H1 (cell line): ENCODE measurements at regions not wholly inside any gene's neighbourhood (a gene's known extent, or its start where the extent isn't known, plus 50 kb on each side); places are given as distances from the start of the nearest gene placed in this dataset.

Experiments used
- CTCF ChIA-PET: fragments of 300-600 bp; sonication (Branson Sonifier 250); formaldehyde crosslinking; loops from one replicate; lab custom pipeline; 2021; ENCODE audit not compliant: partially characterized antibody; lab: Charles Lee
- POLR2A ChIA-PET: fragments of 300-600 bp; sonication (Branson Sonifier 250); formaldehyde crosslinking; loops from one replicate; lab custom pipeline; 2021; ENCODE audit warnings: inconsistent platforms; ENCODE audit not compliant: partially characterized antibody; lab: Charles Lee
- DNase-seq, 2 experiments: peaks; one replicate each; pipeline versions ENCODE4 v3.0.0 to v3.0.0-alpha.2; 2010 to 2022; ENCODE audit warnings: low spot score in 2 of 2, low read depth in 1 of 2, mixed read lengths in 1 of 2
- FAIRE-seq: peaks from 2 replicates; lab custom pipeline; 2011; peaks lifted over from hg19 to GRCh38; lab: Jason Lieb, UNC
- H2AFZ ChIP-seq: 2 replicates; pipeline ENCODE4 v1.8.1; 2012; ENCODE audit warnings: low read length, inconsistent platforms
- H2AK5ac ChIP-seq: 2 replicates; pipeline ENCODE4 v1.6.1; 2013; ENCODE audit warnings: low read depth, low read length
- H2BK120ac ChIP-seq: replicated peaks from 2 replicates; pipeline ENCODE3; 2013; ENCODE audit warnings: low read depth, low read length, inconsistent platforms
- H2BK12ac ChIP-seq: 2 replicates; pipeline ENCODE4 v1.6.1; 2013; ENCODE audit warnings: low read depth, low read length
- H2BK15ac ChIP-seq: 2 replicates; pipeline ENCODE4 v1.6.1; 2013; ENCODE audit warnings: low read length
- H2BK20ac ChIP-seq: 2 replicates; pipeline ENCODE4 v1.6.1; 2013; ENCODE audit warnings: low read length
- H2BK5ac ChIP-seq: 2 replicates; pipeline ENCODE4 v1.6.1; 2013; ENCODE audit warnings: low read depth, low read length
- H3K14ac ChIP-seq: 2 replicates; pipeline ENCODE4 v1.6.1; 2013; ENCODE audit warnings: inconsistent platforms; ENCODE audit not compliant: insufficient read length
- H3K18ac ChIP-seq: 2 replicates; pipeline ENCODE4 v1.6.1; 2013; ENCODE audit warnings: low read length; ENCODE audit errors: extremely low read depth
- H3K23ac ChIP-seq: 2 replicates; pipeline ENCODE4 v1.6.1; 2013; ENCODE audit warnings: inconsistent platforms; ENCODE audit not compliant: insufficient read length
- H3K23me2 ChIP-seq: 2 replicates; pipeline ENCODE4 v1.6.1; 2013; ENCODE audit warnings: low read depth, low read length
- H3K27ac ChIP-seq: 2 replicates; pipeline ENCODE4 v1.6.1; 2011; ENCODE audit warnings: low read depth, low read length, inconsistent platforms
- H3K27me3 ChIP-seq, 4 experiments: replicated peaks in 1 of 4; 1 replicate in 1 of 4; 2 replicates in 3 of 4; pipeline versions ENCODE4 v1.6.1 to v1.8.1; 2011 to 2013; ENCODE audit warnings: low read length in 3 of 4, mild to moderate bottlenecking in 3 of 4, inconsistent platforms in 2 of 4, mixed read lengths in 2 of 4, moderate library complexity in 1 of 4; ENCODE audit not compliant: control insufficient read depth in 3 of 4, insufficient read depth in 3 of 4; ENCODE audit errors: extremely low read depth in 1 of 4
- H3K36me3 ChIP-seq, 4 experiments: 2 replicates each; pipeline versions ENCODE4 v1.6.1 to v1.8.1; 2011 to 2013; ENCODE audit warnings: mild to moderate bottlenecking in 4 of 4, low read length in 3 of 4, moderate library complexity in 2 of 4, control low read depth in 1 of 4, inconsistent platforms in 1 of 4; ENCODE audit not compliant: insufficient read depth in 4 of 4, control insufficient read depth in 2 of 4
- H3K4ac ChIP-seq: replicated peaks from 2 replicates; pipeline ENCODE3; 2013; ENCODE audit warnings: low read length, low read depth, mixed read lengths, inconsistent platforms; ENCODE audit not compliant: insufficient read length
- H3K4me1 ChIP-seq, 4 experiments: replicated peaks in 1 of 4; 1 replicate in 1 of 4; 2 replicates in 3 of 4; pipeline versions ENCODE4 v1.6.1 to v1.8.1; 2011 to 2013; ENCODE audit warnings: low read length in 3 of 4, inconsistent platforms in 2 of 4, mixed read lengths in 1 of 4; ENCODE audit not compliant: insufficient read depth in 4 of 4, control insufficient read depth in 3 of 4
- H3K4me2 ChIP-seq, 2 experiments: 2 replicates each; pipeline versions ENCODE4 v1.6.1 to v1.8.1; 2011 to 2013; ENCODE audit warnings: low read depth in 2 of 2, low read length in 2 of 2, control low read depth in 1 of 2, inconsistent platforms in 1 of 2, mild to moderate bottlenecking in 1 of 2; ENCODE audit not compliant: insufficient read depth in 1 of 2
- H3K4me3 ChIP-seq, 4 experiments: fragments of 200-600, 300-600 bp in 1 of 4; sonication (generic), shearing (Covaris generic), sonication (Bioruptor Twin) in 1 of 4; 2 replicates each; pipeline versions ENCODE4 v1.5.1 to v1.8.1; 2011 to 2016; ENCODE audit warnings: low read length in 4 of 4, low read depth in 3 of 4, control low read depth in 2 of 4, inconsistent platforms in 2 of 4, mild to moderate bottlenecking in 2 of 4, mixed read lengths in 1 of 4, moderate library complexity in 1 of 4; ENCODE audit not compliant: insufficient read depth in 2 of 4; ENCODE audit errors: extremely low read depth in 1 of 4
- H3K56ac ChIP-seq: replicated peaks from 2 replicates; pipeline ENCODE3; 2013; ENCODE audit warnings: low read depth, mild to moderate bottlenecking, mixed read lengths, low read length, inconsistent platforms; ENCODE audit not compliant: insufficient read length
- H3K79me1 ChIP-seq: 2 replicates; pipeline ENCODE4 v1.6.1; 2013; ENCODE audit warnings: low read depth, low read length, control low read depth
- H3K79me2 ChIP-seq, 2 experiments: 2 replicates each; pipeline versions ENCODE4 v1.6.1 to v1.8.1; 2012 to 2013; ENCODE audit warnings: low read length in 2 of 2, mild to moderate bottlenecking in 2 of 2, inconsistent platforms in 1 of 2; ENCODE audit not compliant: insufficient read depth in 2 of 2, control insufficient read depth in 1 of 2
- H3K9ac ChIP-seq, 4 experiments: replicated peaks in 1 of 4; 1 replicate in 1 of 4; 2 replicates in 3 of 4; pipeline versions ENCODE4 v1.6.1 to v1.8.1; 2011 to 2013; ENCODE audit warnings: low read depth in 3 of 4, low read length in 3 of 4, control low read depth in 2 of 4, mild to moderate bottlenecking in 2 of 4, moderate library complexity in 2 of 4, inconsistent platforms in 1 of 4; ENCODE audit errors: extremely low read depth in 1 of 4
- H3K9me3 ChIP-seq, 2 experiments: 2 replicates each; pipeline versions ENCODE4 v1.6.1 to v1.8.1; 2012 to 2013; ENCODE audit warnings: mild to moderate bottlenecking in 2 of 2, moderate library complexity in 2 of 2, control low read depth in 1 of 2, inconsistent platforms in 1 of 2, low read depth in 1 of 2, low read length in 1 of 2, mixed read lengths in 1 of 2; ENCODE audit not compliant: insufficient read depth in 2 of 2
- H4K20me1 ChIP-seq, 2 experiments: replicated peaks in 1 of 2; 2 replicates each; pipeline versions ENCODE3 to v1.8.1; 2011 to 2013; ENCODE audit warnings: inconsistent platforms in 2 of 2, low read length in 2 of 2, mild to moderate bottlenecking in 1 of 2; ENCODE audit not compliant: insufficient read depth in 2 of 2, control insufficient read depth in 1 of 2
- H4K5ac ChIP-seq: 2 replicates; pipeline ENCODE4 v1.6.1; 2013; ENCODE audit warnings: low read length, low read depth, mixed read lengths, inconsistent platforms; ENCODE audit not compliant: insufficient read length
- H4K8ac ChIP-seq: 2 replicates; pipeline ENCODE4 v1.8.0; 2013; ENCODE audit warnings: mild to moderate bottlenecking, moderate library complexity, low read length, inconsistent platforms; ENCODE audit not compliant: insufficient read depth; ENCODE audit errors: extremely low read depth
- H4K91ac ChIP-seq: replicated peaks from 2 replicates; pipeline ENCODE3; 2013; ENCODE audit warnings: low read length, mixed read lengths, inconsistent platforms; ENCODE audit not compliant: insufficient read length
- BACH1 ChIP-seq: IDR thresholded peaks from 2 replicates; pipeline ENCODE4 v1.6.1; 2012; ENCODE audit warnings: low read length, improper control_type of control experiment
- CREB1 ChIP-seq: IDR thresholded peaks from 2 replicates; pipeline ENCODE4 v1.6.1; 2012; ENCODE audit warnings: inconsistent platforms
- EP300 ChIP-seq, 2 experiments: IDR thresholded peaks; 1 replicate in 1 of 2; 2 replicates in 1 of 2; pipeline ENCODE4 v1.6.1; 2011 to 2012; ENCODE audit warnings: low read depth in 2 of 2, low read length in 2 of 2, mild to moderate bottlenecking in 2 of 2, borderline replicate concordance in 1 of 2, inconsistent platforms in 1 of 2, moderate library complexity in 1 of 2
- MAFK ChIP-seq: IDR thresholded peaks from 2 replicates; pipeline ENCODE4 v1.6.1; 2012; ENCODE audit warnings: low read depth, mild to moderate bottlenecking, improper control_type of control experiment, low read length
- RXRA ChIP-seq: IDR thresholded peaks from 2 replicates; pipeline ENCODE4 v1.6.1; 2011; ENCODE audit warnings: low read depth, mild to moderate bottlenecking, low read length, moderate library complexity; ENCODE audit not compliant: insufficient read depth
- TCF12 ChIP-seq: IDR thresholded peaks from 2 replicates; pipeline ENCODE4 v1.6.1; 2011; ENCODE audit warnings: low read depth, mild to moderate bottlenecking, low read length
- YY1 ChIP-seq: IDR thresholded peaks from 2 replicates; pipeline ENCODE4 v1.6.1; 2011; ENCODE audit warnings: low read depth, mild to moderate bottlenecking, low read length
- WGBS, 2 experiments: shearing (Covaris generic) in 1 of 2; methylation state at CpG; one replicate each; pipeline versions ENCODE4 v1.1.6 to v1.1.7; 2013 to 2015; ENCODE audit warnings: low lambda C conversion rate in 2 of 2, mixed read lengths in 2 of 2, inconsistent platforms in 1 of 2, low coverage in 1 of 2, missing lambda C conversion rate in 1 of 2; ENCODE audit not compliant: insufficient replicate concordance in 2 of 2, insufficient coverage in 1 of 2, insufficient read length in 1 of 2; ENCODE audit errors: extremely low coverage in 1 of 2, missing lambda C conversion rate in 1 of 2; 5-methylcytosine and 5-hydroxymethylcytosine counted together

DNA sequence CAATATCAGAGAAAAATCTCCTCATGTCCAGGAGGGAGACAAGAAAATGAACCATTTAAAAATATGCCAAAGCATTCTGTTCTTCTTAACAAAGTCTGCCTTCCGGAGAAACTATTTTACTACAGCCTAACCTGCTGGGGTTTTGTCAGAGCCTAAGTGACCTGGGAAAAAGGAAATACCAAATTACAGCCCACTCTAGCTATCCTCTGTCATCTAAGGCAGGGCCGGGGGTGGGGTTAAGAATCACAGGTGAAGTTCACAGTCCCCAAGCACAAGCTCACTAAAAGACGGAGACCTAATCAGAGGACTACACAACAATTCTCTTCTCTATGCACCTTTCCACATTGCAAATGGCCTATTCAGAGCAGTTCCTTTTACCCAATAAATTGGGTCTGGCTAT, 116.6 kb downstream of the TRIM42 start:
- Histone ChIP-seq H3K9me3 (peaks cover 5 to 9% of the 10 kb centered on the region in 2 experiments; a peak in 3 of 4 replicates), H3K4me1 (peaks cover 0 to 3% (median 0%) of the 10 kb centered on the region in 4 experiments; a peak in 4 of 7 replicates), H2AFZ (peak overlapping the region; percentile 66), H3K27me3 (no peaks in the 10 kb centered on the region), H3K27ac (no peak overlapping the region), H3K23me2 (no peaks in the 10 kb centered on the region), H3K4me3 (no peak overlapping the region), H2BK20ac (no peak overlapping the region), H2AK5ac (no peak overlapping the region), H3K9ac (peak overlapping the region in 1 of 4 experiments; percentile 34; a peak in 1 of 7 replicates), H2BK15ac (no peak overlapping the region), H4K20me1 (no peaks in the 10 kb centered on the region), H3K23ac (no peak overlapping the region), H4K8ac (no peak overlapping the region), H3K79me1 (no peaks in the 10 kb centered on the region), H3K56ac (no peak overlapping the region), H2BK5ac (no peak overlapping the region), H3K79me2 (no peaks in the 10 kb centered on the region), H3K4ac (no peak overlapping the region), H3K36me3 (no peaks in the 10 kb centered on the region; a peak in 1 of 8 replicates), H3K14ac (no peak overlapping the region), H2BK120ac (no peak overlapping the region), H3K18ac (no peak overlapping the region), H4K5ac (no peak overlapping the region), H3K4me2 (no peak overlapping the region), H2BK12ac (no peak overlapping the region), H4K91ac (no peak overlapping the region)
- 42% methylated on average over 3 of the region's 3 CpGs; no CpG with 5 or more reads in 1 of the 2 experiments for WGBS, 2 experiments
- FAIRE-seq: no peak
- DNase-seq: no peak
- POLR2A ChIA-PET: no interaction called here
- CTCF ChIA-PET: interaction anchor here (0.6 to 1.2 kb wide), 3 partner anchors 15 to 104 kb away, joined by 3 to 5 read pairs (median 3); no protein-coding TSS in a partner anchor
- TF ChIP-seq BACH1 (no peak), YY1 (no peak), RXRA (no peak), EP300 (IDR thresholded peaks at IDR 0.05; ENCODE audit: borderline replicate concordance in 1 of 2, low read depth in 2 of 2, low read length in 2 of 2) (no peak), MAFK (no peak), CREB1 (no peak), TCF12 (no peak)
